Gastrocnemius medialis (tissue), 4 donors: ENCODE measurements at regions not wholly inside any gene's neighbourhood (a gene's known extent, or its start where the extent isn't known, plus 50 kb on each side); places are given as distances from the start of the nearest gene placed in this dataset.

ENCODE experiments used
- POLR2A ChIP-seq, 2 donors: fragments of 450-650 bp; IDR thresholded peaks; one replicate each; pipeline ENCODE4 v1.6.1; 2017; ENCODE audit warnings: antibody characterized with exemption in 2 of 2, mild to moderate bottlenecking in 2 of 2, moderate library complexity in 2 of 2
- TF ChIP-seq, protein P1 (sequence below), 5 experiments: fragments of 450-650 bp in 3 of 5; fragments of 200-600 bp in 2 of 5; sonication (generic) in 2 of 5; IDR thresholded peaks in 4 of 5; conservative IDR thresholded peaks in 1 of 5; 1 replicate in 4 of 5; 2 replicates in 1 of 5; pipeline ENCODE4 v1.5.1; 2016 to 2019; ENCODE audit warnings: antibody characterized with exemption in 5 of 5, mild to moderate bottlenecking in 3 of 5, moderate library complexity in 3 of 5

DNA sequence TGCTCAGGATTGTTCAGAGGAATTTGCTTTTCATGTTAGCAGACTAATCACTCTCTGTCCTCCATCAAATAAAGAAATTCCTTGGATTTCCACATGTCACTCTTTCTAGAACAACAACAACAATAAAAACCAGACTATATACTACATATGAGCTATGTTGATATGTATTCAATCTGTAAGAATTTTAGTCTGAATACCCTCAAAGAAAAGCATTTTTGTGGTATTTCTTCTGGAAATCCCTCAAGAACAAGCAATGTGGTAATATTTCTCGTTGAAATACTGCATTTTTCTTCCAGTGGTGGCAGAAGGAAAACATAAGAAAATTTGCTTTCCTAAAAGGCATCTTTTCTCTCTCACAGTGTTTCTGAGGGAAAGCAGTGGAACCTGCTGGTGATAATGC lies 312.6 kb upstream of the RSPO3 start:
- TF ChIP-seq, protein P1, sequence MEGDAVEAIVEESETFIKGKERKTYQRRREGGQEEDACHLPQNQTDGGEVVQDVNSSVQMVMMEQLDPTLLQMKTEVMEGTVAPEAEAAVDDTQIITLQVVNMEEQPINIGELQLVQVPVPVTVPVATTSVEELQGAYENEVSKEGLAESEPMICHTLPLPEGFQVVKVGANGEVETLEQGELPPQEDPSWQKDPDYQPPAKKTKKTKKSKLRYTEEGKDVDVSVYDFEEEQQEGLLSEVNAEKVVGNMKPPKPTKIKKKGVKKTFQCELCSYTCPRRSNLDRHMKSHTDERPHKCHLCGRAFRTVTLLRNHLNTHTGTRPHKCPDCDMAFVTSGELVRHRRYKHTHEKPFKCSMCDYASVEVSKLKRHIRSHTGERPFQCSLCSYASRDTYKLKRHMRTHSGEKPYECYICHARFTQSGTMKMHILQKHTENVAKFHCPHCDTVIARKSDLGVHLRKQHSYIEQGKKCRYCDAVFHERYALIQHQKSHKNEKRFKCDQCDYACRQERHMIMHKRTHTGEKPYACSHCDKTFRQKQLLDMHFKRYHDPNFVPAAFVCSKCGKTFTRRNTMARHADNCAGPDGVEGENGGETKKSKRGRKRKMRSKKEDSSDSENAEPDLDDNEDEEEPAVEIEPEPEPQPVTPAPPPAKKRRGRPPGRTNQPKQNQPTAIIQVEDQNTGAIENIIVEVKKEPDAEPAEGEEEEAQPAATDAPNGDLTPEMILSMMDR (IDR thresholded peaks at IDR 0.05 in 4 of 5, conservative IDR thresholded peaks at IDR 0.05 in 1 of 5): no peak
- TF ChIP-seq POLR2A (IDR thresholded peaks at IDR 0.05): no peak
